GM18861 (cell line): ENCODE measurements at regions not wholly inside any gene's neighbourhood (a gene's known extent, or its start where the extent isn't known, plus 50 kb on each side); places are given as distances from the start of the nearest gene placed in this dataset.

Source experiments
- ATAC-seq: cut with Tn5 transposase; IDR thresholded peaks from one replicate; pipeline ENCODE4 v1.9.1; 2021; ENCODE audit not compliant: unreplicated experiment

GRCh38 chr9:80320916-80321315 lies 749.2 kb downstream of the TLE4 start:
- ATAC-seq = no peak

- ATAC-seq = no peak
Measured at GRCh38 chr9:80320480-80320879, 748.7 kb downstream of the TLE4 start.

GRCh38 chr9:80305136-80305535 lies 733.4 kb downstream of the TLE4 start:
- no peak for ATAC-seq

GRCh38 chr9:80294955-80295354 lies 723.2 kb downstream of the TLE4 start:
- no peak for ATAC-seq

GRCh38 chr9:80294318-80294717 lies 722.6 kb downstream of the TLE4 start:
- no peak for ATAC-seq

GRCh38 chr9:80292231-80292630 lies 720.5 kb downstream of the TLE4 start:
- no peak for ATAC-seq

GRCh38 chr9:80285326-80285725 lies 713.6 kb downstream of the TLE4 start:
- ATAC-seq = no peak

GRCh38 chr9:80282766-80283165 lies 711.0 kb downstream of the TLE4 start:
- no peak for ATAC-seq

- no peak for ATAC-seq
Measured at GRCh38 chr9:80259079-80259478, 687.3 kb downstream of the TLE4 start.

- no peak for ATAC-seq
Measured at GRCh38 chr9:80251778-80252177, 680.0 kb downstream of the TLE4 start.

- ATAC-seq = no peak
Measured at GRCh38 chr9:80242022-80242421, 670.3 kb downstream of the TLE4 start.

GRCh38 chr9:80235752-80236151 lies 664.0 kb downstream of the TLE4 start:
- ATAC-seq = no peak

- ATAC-seq = no peak
Measured at GRCh38 chr9:80233906-80234305, 662.1 kb downstream of the TLE4 start.

GRCh38 chr9:80233102-80233843 lies 661.5 kb downstream of the TLE4 start:
- no peak for ATAC-seq

GRCh38 chr9:80231318-80232236 lies 659.8 kb downstream of the TLE4 start:
- ATAC-seq = no peak

- no peak for ATAC-seq
Measured at GRCh38 chr9:80223897-80224296, 652.1 kb downstream of the TLE4 start.

- no peak for ATAC-seq
Measured at GRCh38 chr9:80222466-80223169, 650.9 kb downstream of the TLE4 start.

- ATAC-seq = no peak
Measured at GRCh38 chr9:80218328-80218727, 646.6 kb downstream of the TLE4 start.

- no peak for ATAC-seq
Measured at GRCh38 chr9:80213613-80214012, 641.8 kb downstream of the TLE4 start.

- ATAC-seq = no peak
Measured at GRCh38 chr9:80208696-80209095, 636.9 kb downstream of the TLE4 start.

- no peak for ATAC-seq
Measured at GRCh38 chr9:80204054-80204453, 632.3 kb downstream of the TLE4 start.

GRCh38 chr9:80197661-80198060 lies 625.9 kb downstream of the TLE4 start:
- no peak for ATAC-seq
